ENCODE measurements at regions not wholly inside any gene's neighbourhood (a gene's known extent, or its start where the extent isn't known, plus 50 kb on each side); places are given as distances from the start of the nearest gene placed in this dataset.
A peak's percentile ranks its signal among the peaks of the same experiment; 100 is the strongest.

DNA sequence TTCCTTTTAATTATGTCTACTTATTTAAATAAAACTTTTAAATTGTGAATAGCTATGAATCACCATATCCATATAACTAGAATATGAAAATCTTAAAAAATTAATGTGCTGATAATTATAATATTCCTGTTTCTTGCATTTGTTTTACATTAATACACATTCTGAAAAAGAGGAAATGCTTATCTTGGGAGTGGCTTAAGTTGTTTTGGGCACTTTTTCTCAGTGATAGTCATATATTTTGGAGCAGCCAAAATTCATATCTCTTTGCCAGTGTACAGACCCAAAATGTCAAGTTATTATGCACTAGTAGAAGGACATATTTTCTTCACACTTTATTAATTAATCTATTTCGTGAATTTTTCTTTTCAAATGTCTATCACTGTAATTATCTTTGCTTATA is 838.5 kb downstream of the USP25 start:
- no peak for DNase-seq

DNA sequence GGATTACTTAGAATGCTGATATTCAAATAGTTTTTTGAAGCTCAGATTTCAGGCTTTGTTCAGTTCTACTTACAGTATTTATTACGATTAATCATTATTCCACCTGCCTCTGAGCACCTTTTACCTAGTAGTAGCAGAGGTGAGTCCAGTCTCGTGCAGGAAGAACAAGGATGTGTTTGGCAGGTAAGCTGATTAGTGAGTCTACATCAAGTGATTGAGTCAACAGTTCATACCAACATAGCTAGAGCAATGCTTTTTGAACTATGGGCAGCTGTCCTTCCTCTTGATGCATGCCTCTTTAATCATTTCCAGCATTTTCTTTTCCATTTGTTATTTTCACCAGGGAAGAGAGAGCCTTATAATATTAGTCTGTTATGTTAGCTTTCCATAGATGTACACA is 838.9 kb downstream of the USP25 start:
- no peak for DNase-seq

DNA sequence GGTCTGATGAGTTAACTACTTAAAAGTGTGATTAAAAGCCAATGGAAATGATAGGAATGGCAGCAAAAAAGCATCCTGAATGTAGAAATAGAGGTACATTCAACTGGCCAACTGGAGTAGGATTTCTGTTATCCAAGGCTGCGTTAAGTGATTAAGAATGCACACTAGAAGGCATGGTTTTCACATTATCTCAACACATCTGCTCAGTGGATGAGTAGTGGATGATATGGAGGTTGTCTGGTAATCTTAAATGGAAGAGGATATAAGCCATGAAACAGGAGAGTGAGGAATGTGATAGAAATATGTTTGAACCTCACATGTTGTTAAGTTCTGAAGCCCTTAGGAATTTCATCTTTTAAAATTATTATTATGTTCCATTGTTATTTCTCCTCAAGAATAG is 839.9 kb downstream of the USP25 start:
- no peak for DNase-seq

DNA sequence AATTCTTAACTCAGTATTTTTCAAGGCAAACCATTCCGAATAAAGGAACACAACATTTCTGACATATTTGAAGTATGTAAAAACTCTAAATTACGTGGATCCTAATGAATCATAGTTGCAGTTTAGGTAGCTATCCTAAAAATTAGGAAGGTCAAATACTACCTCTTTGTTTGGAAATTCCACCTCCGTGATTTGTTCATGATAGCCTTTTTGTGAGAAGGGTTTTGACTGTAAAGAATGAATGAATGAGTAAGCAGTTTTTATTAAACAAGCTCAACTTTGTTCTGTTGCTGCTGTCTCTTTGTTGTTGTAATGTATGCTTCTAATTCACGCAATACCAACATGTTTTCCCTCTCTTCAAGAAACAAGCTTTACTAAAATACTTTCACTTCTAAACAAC is 840.4 kb downstream of the USP25 start:
- DNase-seq, result no peak

DNA sequence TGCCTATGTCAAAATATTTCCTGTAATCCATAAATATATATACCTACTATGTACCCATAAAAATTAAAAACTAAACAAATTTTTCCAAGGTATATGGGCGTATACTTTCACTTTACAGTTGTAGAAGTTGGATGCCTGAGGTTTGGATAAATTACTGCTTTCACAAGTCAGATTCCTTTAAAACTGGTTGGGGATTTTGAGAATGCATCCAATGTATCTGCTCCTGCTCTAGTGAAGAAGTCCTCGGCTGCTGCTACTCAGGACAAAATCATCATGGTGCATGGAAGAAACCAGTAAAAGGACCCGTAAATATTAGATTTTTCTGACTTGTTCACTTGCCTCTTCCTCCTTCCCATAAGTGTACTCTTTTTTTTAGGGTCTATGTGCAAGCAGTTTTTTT is 841.1 kb downstream of the USP25 start:
- DNase-seq, result no peak

DNA sequence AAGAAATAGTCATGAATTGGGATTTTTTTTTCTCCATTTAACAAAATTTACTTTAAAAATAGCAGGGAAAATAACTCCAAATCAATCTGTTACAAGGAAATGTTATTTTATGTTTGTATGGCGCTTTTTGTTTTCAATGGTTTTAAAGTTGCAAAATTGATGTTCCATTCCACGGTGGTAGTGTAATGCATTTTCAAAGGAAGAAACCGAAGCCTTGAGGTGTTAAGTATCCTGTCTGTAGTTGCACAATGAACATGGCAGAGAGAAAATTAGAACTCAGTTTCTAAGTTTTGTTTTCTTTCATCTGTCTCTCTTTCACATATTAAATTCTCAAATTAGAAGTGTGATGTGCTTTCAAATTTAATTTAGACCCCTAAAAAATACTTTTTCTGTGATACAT is 841.8 kb downstream of the USP25 start:
- no peak for DNase-seq

DNA sequence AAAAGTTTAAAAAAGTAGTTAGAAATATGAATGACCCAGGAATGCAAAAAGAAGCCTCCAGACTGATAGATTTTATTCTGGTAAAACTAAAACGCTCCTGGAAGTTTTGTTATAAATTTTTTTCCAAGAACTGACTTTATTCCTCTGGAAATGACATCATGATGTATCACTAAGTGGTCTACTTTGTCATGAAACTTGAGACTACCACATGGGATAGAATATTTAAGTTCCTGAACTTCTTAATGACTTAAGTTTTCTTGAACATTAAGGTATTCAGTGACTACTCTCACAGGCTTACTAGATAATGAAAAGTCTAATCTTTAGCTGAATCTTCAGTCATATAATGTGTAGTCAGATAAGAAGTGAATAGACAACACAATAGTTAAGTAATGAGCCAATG is 842.2 kb downstream of the USP25 start:
- no peak for DNase-seq

DNA sequence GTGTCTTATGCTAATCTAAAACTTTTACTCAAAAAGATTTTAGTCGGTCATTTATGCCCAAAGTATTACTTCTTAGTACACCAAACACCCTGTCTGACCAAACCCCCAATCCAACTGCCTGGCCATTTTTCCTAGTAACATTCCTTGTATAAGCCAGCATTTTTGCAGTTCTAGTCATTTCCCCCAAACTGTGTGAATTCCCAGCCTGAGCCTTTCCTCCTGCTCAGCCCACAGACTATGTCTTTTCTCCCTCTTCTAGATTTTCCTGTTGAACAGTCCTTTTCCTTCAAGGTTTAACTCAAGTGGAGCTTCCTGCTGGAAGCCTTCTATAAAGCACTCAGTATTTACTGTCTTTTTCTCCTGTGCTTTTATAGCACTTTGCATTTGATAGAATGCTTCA is 843.8 kb downstream of the USP25 start:
- no peak for DNase-seq

DNA sequence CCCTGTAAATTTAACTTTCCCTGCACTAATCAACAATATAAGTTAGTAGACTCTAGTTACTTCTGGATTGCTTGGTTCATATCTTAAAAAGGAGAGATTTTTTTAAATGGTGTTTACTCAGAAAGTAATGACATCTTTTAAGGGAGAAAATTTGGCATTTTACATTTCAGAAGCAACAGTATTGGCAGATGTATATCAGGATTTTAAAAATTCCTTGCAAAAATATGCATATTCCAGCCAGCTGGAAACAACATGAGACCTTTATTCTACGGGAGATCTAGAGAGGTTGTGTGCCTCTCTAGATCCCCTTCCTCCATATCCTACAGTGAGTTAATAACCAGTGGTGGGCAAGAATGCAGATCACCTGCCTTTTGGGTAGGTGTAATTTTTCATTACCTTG is 848.2 kb downstream of the USP25 start:
- no peak for DNase-seq

DNA sequence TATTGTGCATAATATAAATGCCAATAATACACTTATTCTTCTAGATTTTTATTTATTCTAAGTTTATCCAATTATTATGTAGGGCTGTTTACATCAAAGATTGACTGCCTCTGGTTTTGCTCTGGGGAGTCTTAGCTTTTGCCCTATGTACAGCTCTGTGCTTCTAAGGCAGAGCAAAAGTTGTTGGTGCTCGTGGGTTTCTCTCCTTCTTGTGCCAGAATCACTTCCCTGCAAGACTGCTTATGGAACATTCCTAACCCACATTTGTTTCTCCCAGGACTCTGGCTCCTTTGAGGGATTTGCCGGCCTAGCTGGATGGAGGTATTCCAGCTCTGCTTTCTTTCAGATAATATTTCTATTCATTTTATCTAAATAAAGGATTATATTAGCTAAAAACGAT is 849.1 kb downstream of the USP25 start:
- DNase-seq, result no peak

DNA sequence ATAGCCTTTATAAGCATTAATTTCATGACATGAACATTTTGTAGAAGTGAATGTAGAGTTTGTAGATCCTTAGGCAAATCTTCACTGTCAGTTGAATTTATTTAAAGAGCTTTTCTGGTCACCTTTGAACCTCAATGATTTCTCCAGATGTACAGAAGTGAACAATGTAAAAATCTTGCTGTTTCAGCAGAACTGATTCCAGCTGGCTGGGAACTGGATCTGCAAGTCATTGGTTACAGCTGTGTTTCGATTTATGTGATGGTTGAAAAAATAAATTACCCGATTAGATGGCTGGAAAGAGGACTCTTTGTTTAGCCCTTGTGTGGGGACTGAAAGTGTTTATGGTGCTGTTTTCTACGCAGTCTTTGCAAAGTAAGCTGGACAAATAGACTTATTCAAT is 849.8 kb downstream of the USP25 start:
- no peak for DNase-seq

DNA sequence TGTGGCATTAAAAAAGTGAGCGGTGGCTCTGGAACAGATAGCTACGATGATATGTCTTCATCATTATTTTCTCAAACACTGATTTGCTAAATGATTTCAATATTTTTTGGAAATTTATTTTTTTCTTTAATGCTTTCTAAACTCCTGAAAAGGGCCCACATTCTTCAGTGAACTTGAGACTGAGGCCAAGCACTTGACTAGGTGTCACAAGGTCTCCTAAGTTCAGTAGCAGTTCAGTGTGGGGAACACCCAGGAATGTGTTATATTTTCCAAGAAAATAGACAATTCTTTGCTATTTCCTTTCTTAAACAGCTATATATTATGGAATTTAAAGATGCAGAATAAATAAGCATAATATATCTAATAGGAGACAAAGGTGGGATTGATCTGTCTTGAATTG is 850.9 kb downstream of the USP25 start:
- DNase-seq, result no peak

DNA sequence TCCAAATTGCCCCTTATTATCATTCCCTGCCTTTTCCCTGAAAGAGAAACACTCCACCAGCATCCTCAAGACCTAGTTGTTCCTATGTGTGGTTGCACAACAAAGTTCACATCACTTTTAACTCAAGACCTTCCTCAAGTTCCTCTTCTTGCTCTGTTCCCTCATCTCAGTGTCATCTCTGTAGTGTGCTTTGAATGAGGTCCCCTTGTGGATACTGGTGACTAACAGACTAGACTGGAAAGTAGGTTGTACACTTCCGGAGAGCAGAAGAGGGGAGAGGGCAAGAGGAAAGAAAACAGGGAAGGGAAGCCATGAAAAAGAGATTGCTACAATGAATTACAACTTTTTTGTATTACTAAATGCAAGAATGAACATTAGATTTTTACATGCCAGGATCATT is 853.8 kb downstream of the USP25 start:
- DNase-seq, result no peak

DNA sequence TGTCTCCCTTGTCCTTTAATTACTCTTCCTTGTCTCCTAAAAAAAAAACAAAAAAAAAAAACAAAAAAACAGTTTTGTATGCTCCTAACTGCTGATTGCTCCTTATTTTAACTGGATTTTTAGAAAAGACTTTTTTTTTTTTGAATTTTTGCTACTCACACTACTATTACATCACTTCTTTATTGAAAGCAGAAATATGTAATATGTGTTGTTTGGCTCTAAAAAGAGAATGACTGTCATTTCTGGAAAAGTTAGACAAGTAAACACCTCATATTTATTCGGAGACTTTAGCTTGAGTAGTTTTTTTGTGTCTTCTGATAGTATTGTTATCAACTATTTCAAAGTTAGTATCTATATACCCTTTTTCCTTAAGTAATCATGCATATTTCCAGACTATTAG is 855.0 kb downstream of the USP25 start:
- DNase-seq, result no peak

DNA sequence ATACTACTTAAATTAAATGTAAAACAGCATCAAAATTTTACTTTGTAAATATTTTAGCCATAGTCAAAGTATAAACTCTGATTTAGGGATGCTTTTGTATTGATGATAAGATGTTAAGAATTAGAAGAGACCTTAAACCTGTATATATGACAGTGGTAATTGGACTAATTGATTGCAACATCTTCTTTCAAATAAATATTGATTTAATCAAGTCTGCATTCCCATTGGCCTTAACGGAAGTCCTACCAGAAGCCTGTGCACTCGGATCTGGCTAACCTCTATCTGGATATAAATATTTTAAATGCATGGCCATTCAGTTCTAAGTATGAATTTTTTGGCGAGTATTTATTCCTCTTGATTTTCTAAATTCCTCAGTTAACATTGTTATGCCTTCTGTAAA is 856.1 kb downstream of the USP25 start:
- DNase-seq, result no peak

DNA sequence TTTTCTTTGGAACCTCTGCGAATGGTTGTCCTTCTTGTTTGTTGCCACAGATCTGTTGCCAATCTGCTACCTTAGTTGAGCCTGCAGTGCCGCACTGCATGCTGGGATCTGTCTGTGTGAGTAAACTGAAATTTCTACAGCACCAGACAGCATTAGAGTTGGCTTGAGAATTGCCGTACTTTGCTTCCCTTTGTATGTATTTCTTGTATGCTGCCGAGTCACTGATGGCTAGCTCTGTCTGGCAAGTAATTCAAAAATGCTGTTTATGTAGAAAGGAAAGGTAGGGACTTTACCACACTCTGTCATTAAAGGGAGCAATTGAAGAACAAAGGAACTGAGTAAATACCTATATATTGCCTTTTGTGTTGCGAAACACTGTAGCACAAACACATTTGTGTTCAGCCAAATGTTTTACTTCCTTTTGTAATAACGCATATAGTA is 857.4 kb downstream of the USP25 start:
- no peak for DNase-seq

DNA sequence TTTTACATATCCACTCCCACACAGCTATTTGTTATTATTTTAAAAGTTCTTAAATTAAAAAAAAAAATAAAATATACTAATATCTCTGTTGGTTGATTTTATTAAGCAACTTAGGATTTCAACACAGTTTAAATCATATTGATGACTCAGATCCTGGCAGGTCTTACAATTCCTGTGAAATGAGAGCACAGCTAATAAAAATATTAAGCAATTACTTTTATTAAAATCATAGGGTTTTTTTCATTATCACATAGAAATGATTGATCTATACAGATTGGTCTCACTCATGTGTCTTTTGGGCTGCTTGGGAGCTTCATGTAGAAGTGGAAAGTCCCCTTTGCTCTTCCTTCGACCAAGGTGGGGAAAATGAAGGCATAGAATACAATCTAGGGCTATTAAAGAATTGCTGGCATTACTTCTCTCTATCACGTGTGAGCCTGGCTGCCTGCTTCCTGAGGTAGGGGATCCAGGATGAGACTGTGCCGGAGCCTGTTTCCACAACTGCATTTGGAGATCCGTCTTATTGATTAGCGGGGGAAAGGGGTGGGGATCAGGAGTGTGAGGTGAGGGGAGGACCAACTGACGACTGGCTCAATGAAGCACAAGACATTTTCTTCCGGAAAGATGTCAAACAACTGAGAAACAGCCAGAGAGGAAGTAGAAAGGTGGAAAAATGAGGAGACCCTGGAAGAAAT is 858.0 kb downstream of the USP25 start:
- no peak for DNase-seq

DNA sequence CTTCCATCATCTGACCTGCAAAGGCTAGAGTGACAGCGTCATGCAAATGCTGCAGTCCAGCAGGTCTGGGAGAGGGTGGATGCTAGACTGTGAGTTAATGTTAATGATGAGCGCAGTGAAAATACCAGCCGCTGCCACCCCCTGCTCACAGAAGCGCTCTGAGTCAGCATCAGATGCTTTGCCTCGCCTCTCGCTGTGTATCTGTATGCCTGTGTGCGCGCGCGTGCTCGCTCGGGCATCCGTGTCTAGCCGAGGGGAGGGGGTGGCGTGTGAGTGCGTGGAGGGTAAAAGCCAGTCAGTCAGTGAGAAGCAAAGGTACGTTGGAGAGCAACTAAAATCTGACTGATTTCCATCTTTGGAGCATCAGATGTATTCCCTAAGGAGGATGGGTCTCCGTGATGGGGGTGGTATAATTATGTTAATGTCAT is 858.7 kb downstream of the USP25 start:
- DNase-seq, result peak; percentile 5

DNA sequence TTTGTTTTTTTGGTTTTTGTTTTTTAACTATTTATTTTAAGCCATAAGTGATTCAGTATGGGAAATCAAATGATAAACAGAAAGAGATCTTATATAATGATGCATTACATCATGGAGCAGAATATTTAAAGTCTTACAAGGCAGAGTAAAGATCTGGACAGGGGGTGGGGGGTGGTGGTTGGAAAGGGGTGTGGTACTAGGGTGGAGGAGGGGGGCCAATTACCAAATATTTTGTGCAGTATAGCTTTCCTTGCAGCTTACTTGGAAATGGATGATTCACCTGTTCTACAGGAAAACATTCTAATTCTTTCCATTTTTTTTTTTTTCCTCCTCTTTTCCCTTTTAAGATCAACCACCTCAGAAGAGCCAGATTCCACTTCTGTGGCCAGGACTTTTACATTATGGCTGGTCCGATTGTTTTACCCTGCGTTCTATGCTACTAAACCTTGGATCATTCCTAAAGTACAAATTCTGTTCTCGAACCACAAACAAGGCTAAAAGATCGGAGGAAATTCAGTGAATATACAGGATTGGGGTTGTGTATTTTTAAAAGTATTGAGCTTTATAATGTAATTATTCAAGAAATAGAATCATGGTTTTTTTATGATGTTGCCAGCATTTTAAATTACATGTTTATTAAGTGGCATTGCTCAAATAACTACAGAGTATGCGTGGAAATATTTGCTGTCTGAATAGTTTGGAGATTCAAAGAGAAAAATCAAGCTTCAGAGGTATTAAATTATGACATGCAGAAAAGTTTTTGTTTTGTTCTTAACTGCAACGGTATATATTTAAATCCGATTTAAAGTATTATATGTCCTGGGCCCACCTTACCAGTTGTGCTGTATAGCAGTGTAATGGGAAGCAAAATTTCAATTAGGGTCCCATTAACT is 859.5 kb downstream of the USP25 start:
- no peak for DNase-seq

DNA sequence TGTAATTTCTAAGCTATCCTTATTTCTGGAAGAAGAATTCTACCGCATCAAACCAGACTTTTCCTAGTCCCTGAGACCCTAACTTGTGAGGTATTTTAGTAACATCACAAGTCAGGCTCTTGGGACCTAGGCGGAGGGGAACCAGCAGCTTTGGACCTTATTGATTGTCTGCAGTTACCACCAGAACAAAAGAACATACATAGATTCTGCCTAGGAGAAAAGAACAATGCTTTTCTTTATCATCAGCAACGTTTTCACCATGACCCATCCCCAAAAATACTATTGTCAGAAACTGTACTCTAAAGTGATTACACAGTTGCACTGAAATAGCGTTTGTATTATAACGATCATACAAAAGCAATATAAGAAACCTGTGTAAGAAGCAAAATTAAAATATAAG is 860.4 kb downstream of the USP25 start:
- DNase-seq, result no peak

DNA sequence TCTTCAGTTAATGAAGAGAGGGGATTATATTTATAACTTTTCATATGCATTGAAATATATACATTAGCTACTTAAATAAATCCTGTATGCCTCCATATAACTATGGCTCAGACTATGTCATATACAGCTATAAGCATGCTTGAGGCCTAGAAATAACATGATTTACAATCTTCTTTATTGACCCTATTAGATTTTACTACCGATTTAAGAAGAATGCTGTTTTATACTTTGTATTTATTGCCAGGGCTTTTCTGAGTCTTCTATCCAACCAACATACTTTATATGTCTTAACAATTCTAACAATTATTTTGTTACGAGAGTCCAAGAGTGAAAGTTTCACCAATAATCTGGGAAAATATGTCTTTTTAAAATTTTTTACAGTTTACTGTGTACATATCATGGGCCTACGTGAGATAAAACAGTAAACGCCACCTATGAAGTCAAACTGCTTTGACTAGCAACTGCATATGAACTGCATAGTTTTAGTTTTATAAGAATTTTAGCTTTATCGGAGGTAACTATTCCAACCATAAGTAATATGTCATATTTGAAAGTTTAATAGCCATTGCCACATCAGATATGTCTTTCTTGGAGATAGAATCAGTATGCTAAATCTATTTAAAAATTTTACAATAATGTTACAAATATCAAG is 861.0 kb downstream of the USP25 start:
- no peak for DNase-seq

DNA sequence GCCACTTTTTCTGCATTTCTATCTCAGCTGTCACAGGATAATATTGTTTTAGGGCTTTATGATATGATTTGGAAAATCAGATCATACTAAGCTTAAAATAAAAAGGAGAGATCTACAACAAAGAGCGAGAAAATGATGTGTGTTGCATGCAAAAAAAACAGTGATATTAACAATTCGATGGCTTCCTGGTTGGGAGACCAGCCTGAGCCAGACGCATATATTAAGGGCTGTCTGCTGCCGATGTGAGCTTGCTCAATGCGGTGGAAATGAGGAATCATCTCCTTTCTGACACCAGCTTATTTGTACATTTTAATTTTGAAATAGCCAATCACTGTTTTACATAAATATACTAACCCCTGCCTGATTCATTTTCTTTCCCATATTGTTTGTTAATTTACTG is 862.6 kb downstream of the USP25 start:
- DNase-seq, result no peak

DNA sequence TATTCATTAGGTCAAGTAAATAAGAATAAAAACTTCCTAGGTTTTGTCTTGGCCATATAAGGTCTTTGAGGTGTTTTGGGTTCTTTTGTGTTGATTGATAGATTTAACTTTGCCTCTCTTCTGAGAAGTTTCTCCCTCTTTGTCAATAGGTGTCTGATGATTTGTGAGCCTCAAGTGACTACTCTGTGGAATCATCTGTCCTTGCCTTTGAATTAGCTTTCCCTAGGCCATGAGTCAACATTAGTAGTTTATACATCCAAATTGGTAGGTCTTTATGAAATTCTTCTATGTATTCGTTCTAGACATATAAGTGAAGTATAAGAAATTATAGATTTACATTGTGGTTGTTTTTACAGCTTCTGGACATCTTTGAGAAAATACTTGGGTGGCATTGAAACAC is 864.4 kb downstream of the USP25 start:
- no peak for DNase-seq

DNA sequence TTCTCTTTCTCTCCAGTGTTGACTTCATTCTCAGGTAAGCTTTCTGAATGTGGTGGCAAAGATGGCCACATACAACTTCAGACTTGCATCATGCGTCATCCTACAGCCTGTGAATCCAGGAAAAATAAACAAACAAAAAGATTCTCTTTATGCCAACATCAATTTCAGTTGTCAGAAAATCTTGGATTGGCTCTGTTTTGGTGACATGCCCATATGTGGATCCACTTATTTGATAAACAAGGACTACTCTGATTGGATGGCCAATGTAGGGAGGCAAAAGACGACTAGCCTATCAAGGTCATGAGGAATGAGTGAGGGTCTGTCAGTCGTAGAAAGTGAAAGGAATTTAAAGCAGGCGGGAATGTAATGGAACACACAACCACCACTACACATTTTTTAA is 866.6 kb downstream of the USP25 start:
- no peak for DNase-seq
